GM18505 (cell line): ENCODE measurements at regions not wholly inside any gene's neighbourhood (a gene's known extent, or its start where the extent isn't known, plus 50 kb on each side); places are given as distances from the start of the nearest gene placed in this dataset.
"Not testable (repeated sequence)": the region's sequence is repeated elsewhere in the genome, so short reads cannot be mapped to it uniquely, and the experiment has no call there.

Experiments
- ATAC-seq: cut with Tn5 transposase; IDR thresholded peaks from one replicate; pipeline ENCODE4 v1.9.1; 2021; ENCODE audit not compliant: unreplicated experiment

- ATAC-seq = not testable (repeated sequence)
Measured at GRCh38 chr16:18263046-18263445, 73.5 kb downstream of the NPIPA8 start.

GRCh38 chr16:18261848-18262247 lies 74.7 kb downstream of the NPIPA8 start:
- ATAC-seq = not testable (repeated sequence)

DNA sequence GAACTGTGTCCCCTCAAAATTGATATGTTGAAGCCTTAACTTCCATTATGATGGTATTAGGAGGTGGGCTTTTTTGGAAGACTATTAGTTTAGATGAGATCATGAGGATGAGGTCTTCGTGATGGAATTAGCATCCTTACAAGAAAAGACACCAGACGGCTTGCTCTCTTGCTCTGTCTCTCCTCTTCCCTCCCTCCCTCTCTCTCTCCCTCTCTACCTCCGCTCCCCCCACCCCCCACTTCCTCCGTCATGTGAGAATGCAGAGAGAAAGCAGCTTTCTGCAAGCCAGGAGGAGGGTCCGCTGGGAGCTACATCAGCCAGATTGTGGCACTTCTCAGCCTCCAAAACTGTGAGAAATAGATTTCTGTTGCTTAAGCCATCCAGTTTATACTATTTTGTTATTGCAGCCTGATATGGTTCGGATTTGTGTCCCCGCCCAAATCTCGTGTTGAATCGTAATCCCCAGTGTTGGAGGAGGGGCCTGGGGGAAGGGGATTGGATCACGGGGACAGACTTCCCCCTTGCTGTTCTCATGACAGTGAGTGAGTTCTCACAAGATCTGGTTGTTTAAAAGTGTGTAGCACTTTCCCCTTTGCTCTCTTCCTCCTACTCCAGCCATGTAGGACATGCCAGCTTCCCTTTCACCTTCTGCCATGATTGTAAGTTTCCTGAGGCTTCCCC lies 76.9 kb downstream of the NPIPA8 start:
- ATAC-seq = not testable (repeated sequence)

GRCh38 chr16:18252943-18253342 lies 83.6 kb downstream of the NPIPA8 start:
- not testable (repeated sequence) for ATAC-seq

- ATAC-seq = not testable (repeated sequence)
Measured at GRCh38 chr16:18230505-18230904, 106.0 kb downstream of the NPIPA8 start.

DNA sequence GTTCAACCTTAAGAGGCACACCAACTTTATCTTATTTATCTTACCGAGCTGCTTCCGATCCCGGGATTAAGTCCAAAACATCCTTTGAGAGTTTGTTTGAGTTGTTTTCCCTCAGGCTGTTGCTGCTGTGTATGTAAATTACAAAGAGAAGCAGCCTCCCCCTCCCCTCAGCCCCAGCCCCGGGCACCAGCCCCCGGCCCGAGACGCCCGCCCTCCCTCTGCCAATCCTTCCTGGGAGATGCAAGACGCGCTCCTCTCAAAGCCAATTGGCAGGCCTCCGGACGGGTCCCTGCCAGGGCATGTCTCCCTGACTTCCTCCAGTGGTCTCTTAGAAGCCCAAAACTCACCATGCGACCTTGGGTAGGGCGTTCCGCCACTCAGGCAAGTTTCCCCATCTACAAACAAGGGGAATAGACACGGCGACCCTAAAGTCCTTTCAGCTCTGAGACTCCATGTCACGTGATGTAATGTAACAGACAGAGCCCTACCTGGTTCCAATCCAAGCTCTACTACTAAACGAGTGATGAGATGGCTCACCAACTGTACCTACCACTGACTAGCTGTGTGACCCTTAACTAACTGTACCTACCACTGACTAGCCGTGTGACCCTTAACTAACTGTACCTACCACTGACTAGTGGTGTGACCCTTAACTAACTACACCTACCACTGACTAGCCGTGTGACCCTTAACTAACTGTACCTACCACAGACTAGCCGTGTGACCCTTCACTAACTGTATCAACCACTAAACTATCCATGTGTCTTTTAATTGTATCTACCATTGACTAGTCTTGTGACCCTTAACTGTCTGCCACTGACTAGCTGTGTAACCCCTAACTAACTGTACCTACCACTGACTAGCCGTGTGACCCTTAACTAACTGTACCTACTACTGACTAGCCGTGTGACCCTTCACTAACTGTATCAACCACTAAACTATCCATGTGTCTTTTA lies 114.2 kb downstream of the NPIPA8 start:
- not testable (repeated sequence) for ATAC-seq

- not testable (repeated sequence) for ATAC-seq
Measured at GRCh38 chr16:18217741-18218140, 118.8 kb downstream of the NPIPA8 start.

- ATAC-seq = not testable (repeated sequence)
Measured at GRCh38 chr16:18216814-18217213, 119.7 kb downstream of the NPIPA8 start.

GRCh38 chr16:18213810-18214209 lies 122.7 kb downstream of the NPIPA8 start:
- not testable (repeated sequence) for ATAC-seq

GRCh38 chr16:18211505-18211904 lies 125.0 kb downstream of the NPIPA8 start:
- not testable (repeated sequence) for ATAC-seq

DNA sequence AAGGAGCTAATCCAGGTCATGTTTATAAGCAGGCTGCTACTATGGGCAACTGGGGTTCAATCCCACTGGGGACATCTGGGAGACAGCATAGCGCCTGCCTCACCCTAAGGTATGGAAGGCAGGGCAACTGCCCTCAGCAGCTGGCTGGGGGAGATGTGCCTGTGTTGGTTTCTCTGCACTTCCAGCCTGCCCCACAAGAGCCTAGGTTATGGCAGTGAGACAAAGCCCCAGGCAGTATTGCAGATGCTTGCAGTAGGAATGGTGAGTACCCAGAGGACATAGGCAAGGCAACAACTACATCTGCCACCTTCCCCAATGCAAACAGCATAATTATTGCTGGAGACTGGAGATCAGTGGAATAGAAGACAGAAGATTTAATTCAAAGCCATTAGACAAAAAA lies 131.8 kb downstream of the NPIPA8 start:
- not testable (repeated sequence) for ATAC-seq

- ATAC-seq = not testable (repeated sequence)
Measured at GRCh38 chr16:18204309-18204708, 132.2 kb downstream of the NPIPA8 start.

- ATAC-seq = not testable (repeated sequence)
Measured at GRCh38 chr16:18201511-18201910, 135.0 kb downstream of the NPIPA8 start.

DNA sequence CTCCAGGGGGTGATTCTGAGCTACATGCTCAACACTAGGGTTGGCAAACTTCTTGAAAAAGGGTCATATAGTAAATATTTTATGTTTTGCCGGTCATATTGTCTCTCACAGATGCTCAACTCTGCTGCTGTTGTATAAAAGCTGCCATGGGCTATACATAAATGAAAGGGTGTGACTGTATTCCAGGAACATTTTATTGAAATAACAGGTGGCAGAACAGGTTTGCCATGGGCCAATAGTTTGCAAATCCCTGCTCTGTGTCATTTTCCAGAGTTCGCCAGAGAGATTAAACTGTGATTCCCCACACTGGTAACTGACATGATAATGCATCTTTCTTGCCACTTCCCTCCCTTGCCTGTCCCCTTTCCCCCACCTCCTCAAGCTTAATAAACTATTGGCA lies 144.1 kb downstream of the NPIPA8 start:
- not testable (repeated sequence) for ATAC-seq

GRCh38 chr16:18190179-18190578 lies 146.4 kb downstream of the NPIPA8 start:
- not testable (repeated sequence) for ATAC-seq

GRCh38 chr16:18184755-18185154 lies 151.8 kb downstream of the NPIPA8 start:
- not testable (repeated sequence) for ATAC-seq

DNA sequence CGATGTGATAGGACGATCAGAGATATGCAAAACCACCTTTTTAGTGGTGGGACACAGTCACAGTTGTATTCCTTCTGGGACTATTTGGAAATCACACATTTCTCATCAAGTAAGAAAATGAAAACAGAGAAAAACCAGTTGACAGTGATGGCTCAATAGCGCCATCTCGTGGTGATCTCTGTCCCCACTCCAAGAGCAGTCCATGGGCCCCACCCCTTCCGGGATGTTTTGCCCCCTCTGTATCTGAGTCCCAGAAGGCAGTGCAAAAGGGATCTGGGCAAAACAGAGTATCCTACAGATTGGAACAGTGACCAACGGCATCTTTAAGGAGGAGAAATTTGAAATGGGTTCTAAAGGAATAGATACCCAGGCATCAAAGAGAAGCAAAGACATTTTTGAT lies 155.5 kb downstream of the NPIPA8 start:
- not testable (repeated sequence) for ATAC-seq

- not testable (repeated sequence) for ATAC-seq
Measured at GRCh38 chr16:18173945-18174497, 162.5 kb downstream of the NPIPA8 start.

- ATAC-seq = not testable (repeated sequence)
Measured at GRCh38 chr16:18162293-18162692, 174.2 kb downstream of the NPIPA8 start.

DNA sequence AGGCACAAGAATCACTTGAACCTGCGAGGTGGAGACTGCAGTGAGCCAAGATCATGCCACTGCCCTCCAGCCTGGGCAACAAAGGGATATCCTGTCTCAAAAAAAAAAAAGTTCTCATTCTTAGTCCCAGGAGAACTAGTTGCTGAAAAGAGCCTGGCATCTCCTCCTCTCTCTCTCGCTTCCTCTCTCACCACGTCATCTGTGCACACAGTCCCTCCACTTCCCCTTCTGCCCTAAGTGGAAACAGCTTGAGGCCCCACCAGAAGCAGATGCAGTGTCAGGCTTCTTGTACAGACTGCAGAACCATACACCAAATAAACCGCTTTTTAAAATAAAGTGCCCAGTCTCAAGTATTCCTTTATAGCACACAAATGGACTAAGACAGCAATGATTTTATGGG lies 175.3 kb downstream of the NPIPA8 start:
- ATAC-seq = not testable (repeated sequence)

DNA sequence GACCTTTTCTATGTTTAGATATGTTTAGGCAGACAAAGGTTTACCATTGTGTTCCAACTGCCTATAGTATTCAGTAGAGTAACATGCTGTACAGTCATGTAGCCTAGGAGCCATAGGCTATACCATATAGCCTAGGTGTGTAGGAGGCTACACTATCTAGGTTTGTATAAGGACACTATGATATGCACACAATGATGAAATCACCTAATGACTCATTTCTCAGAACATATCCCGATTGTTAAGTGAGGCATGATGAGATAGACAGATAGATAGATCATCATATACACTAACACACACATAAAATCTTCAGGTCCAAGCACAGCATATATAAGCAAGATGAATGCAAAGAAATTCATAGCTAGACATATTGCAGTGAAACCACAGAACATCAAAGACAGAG lies 177.4 kb downstream of the NPIPA8 start:
- not testable (repeated sequence) for ATAC-seq
